Activated CD4-positive, alpha-beta T cell treated with anti-CD3 and anti-CD28 coated beads for 24 hours (primary cell): ENCODE measurements at regions not wholly inside any gene's neighbourhood (a gene's known extent, or its start where the extent isn't known, plus 50 kb on each side); places are given as distances from the start of the nearest gene placed in this dataset.

Experiments used
- DNase-seq, 2 donors: peaks; one replicate each; pipeline ENCODE4 v3.0.0-alpha.2; 2020; ENCODE audit warnings: low read depth in 2 of 2

DNA sequence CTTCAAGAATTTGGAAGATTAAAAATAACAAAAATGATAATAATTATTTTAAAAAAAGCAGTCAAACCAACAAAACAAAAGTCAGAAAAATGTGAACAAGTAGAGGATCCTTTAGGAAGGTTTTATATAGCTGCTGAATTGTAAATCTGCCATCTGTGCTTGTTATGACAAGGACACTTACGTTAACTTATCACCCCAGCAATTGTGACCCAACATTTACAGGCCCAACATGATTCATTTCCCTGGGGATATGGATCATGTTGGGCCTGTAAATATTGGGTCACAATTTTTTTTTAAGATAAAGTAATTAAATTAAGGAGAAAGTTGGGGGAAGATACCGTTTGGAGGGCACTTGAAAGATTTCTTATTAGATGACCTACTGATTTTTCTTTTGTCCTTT, 261.4 kb upstream of the HABP2 start:
- DNase-seq: no peak

DNA sequence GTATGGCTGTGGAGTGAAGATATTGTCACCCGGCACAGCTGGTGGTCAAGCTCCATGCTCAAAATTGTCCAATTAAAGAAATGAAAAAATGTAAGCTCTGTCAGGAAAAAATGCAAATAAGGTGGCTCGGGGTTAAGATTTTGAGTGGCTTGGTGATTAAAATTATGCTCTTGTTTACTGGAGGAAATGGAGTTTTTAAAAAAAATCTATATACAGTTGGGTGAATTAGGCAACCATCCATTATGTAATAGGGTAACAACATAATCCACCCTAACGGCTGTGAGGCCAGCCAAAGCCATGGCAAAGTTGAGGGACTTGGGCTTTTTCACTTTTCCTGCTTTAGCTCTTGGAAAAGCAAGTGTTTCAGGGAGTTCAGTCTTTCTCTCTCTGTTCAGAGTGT, 260.8 kb upstream of the HABP2 start:
- no peak for DNase-seq

DNA sequence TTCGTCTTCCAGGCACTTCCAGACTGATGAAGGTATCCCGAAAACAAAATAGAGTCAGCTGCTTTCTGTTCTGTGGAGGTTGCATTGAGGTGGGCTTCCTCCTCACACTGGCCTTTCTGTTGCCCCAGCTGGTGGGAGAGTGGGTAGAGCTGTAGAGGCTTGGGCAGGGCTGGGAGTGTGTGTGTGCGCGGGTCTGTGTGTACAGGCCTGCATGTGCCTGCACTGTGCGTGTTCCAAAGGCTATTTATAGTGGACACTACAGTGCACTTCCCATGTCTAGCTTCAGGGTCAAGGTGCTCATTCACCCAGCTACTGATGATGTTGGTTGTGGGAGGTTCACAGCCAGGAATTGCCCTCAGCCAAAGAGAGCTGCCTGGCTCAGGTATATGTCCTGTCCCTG, 260.1 kb upstream of the HABP2 start:
- no peak for DNase-seq

DNA sequence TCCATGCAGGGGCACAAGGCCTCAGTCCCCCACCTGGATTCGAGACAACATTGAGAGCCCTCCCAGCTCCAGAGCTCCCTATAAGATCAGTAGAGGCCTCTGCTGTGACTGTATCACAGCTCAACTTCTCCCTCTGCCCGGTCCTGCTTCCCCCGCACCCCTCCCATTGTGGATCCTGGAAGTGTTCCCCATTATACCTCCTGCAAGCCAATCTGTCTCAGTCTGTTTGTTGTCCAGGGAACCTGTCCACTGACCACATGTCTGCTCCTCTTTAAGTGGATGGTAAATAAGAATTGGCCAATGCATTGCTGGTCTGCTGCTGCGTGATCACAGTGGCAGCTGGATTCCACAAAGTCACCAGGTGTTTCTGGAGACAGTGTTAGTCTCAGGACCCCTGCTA, 259.7 kb upstream of the HABP2 start:
- DNase-seq: no peak

DNA sequence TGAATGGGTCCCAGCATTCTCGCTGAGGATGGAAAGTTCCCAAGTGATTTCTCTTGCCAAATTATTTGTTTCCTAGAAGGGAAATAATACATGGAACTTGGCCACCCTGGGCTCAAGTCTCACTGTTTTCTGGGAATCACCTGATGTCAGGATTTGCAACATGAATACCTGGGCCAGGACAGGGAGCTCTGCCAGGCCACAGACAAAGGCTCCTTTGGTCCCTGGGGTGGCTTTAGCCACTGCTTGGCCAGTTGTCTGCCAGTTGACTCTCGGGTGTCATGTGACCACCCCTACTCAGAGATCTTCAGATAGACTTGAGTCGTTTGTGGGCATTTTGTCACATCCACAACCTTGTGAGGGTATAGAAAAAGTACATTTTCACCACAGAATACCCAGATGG, 258.0 kb upstream of the HABP2 start:
- no peak for DNase-seq

DNA sequence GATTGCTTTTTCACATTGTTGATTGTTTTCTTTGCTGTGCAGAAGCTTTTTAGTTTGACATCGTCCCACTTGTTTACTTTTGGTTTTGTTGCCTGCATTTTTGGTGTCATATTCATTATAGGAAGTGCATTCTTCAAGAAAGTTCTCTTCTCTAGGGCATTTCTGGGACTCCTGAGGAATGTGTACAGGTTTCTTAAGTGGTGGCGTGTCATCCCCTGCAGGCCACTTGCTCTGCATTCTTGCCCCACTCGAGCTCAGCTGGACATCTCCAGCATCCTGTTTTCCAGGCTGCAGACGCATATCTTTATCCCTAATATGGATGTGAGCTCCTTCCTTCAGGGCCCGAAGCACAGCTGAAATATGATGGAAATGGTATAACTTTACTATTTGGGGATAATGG, 255.6 kb upstream of the HABP2 start:
- DNase-seq: no peak

DNA sequence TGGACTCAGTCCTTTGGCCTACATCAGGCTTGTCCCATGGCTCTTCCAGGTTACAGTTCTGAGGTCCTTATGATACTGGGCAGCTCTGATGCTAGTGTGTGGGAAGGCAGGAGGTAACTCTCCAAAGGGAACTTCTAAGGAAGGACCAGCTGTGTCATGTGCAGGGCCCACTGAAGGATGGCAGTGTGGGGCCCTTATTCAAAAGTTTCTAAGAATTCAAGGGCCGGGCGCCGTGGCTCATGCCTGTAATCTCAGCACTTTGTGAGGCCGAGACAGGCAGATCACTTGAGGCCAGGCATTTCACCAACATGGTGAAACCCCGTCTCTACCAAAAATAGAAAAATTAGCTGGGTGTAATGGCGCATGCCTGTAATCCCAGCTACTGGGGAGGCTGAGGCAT, 254.2 kb upstream of the HABP2 start:
- no peak for DNase-seq

DNA sequence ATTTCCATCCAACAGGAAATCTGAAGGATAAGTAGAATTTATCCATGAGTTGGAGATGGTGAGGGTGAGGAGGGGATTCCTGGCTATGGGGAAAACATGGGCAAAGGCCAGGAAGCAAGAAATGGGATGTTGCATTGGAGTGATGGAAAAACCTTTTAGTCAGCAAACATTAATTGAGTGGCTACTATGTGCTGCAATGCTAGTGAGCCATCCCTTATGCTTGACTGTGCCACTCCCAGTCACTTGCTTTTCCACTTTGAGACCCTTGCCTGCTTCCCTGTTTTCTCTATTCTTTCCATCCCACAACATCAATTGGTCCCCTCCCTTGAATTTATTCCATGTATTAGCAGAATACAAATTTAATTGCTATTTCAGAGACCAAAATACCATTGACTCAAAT, 252.7 kb upstream of the HABP2 start:
- DNase-seq: no peak

DNA sequence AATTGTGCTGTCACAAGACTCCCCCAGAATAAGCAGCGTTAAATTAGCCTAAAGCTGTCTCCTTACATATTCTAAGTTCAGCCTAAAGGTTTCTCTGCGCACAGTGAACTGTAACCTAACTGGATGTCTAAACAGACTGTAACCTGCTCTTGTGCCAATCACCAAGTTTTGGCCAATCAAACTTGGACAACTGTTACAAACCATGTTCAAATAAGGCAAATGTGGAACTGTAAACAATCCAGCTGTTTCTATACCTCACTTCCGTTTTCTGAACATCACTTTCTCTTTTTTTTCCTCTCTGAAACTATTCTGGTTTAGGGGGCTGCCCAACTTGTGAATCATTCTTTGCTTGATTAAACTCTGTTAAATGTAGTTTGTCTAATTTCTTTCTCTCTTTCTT, 252.2 kb upstream of the HABP2 start:
- no peak for DNase-seq

DNA sequence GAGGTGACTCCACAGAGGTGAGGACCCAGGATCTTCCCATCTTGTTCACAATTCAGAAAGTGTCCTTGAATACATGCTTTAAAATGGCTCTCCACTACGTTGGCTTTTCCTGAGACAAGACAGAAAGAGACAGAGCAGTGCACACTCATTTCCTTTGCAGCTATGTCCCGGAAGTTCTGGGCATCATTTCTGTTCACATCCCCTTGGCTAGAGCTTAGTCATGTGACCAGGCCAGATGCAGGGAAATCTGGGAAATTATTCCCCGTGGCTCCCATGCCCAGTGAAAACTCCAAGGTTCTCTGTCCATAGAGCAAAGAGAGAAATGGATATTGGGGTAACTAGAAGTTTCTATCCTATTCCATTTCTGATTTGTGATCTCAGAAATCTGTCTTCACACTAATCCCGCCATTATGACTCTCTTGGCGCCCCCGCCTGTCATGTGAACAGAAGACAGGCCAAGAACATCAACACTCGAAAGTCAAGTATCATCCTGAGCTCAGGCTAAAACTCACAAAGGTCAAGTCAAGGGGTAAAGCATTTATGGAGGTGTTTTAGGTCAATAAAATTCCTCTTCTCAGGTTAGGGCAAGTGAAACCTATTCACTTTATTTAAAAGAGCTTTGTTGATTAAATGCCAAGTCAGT, 251.4 kb upstream of the HABP2 start:
- DNase-seq: no peak

DNA sequence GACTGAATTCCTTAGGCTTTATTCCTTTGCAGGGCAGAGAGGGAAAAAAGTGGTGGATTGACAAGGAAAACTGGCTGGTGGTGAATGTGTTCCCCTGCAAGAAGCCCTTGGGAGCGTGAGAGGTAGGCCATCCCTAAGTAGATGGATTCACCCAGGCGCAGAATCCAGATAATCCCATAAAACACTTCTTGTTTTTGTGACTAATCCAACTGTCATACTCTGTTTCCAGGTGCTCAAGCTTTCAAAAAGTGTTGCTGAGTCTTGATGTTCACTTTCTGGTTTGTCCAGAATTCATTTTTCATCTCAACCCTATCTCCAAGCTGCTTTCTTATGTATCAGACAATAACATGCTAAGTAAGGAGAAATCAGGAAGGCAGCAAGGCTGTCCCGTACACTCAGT, 250.8 kb upstream of the HABP2 start:
- no peak for DNase-seq

DNA sequence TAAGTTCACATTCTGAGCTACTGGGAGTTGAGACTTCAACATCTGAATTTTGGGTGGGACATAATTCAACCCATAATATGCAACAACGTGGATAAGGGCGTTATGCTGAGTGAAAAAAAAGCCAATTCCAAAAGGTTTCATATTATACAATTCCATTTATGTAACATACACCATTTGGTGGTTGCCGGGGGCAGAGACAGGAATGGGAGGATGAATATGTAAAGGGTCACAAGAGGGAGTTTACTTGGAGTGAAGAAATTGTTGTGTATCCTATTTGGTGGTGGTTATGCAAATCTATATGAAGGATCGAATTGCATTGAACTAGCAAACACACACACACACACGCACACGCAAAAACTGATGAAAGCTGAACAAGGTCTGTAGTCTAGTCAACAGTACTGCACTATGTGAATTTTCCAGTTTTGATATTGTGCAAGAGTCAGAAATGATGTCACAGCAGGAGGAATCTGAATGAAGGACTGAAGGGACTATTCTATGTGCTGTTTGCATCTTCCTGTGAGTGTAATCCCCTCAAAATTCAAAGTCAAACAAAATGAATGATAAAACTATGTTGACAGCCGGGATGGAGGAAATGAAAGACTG, 249.2 kb upstream of the HABP2 start:
- DNase-seq: no peak

DNA sequence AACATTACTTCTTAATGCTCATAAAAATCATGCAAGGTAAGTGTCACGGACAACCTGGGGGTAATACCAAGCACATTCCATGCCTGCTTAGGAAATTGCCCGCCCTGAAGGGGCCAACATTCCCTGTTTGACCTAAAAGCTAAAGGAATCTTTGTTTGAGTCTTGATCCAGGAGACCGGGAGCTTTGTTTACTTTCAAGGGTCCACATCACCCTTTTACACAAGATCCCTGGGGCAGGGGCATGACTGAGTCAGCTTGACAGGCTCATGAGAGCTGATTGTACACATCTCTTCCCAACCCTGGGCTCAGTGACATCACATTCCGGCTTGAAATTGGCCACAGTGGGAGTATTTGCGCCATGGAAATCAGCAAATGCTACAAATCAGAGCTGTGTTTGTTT, 248.1 kb upstream of the HABP2 start:
- DNase-seq: no peak

DNA sequence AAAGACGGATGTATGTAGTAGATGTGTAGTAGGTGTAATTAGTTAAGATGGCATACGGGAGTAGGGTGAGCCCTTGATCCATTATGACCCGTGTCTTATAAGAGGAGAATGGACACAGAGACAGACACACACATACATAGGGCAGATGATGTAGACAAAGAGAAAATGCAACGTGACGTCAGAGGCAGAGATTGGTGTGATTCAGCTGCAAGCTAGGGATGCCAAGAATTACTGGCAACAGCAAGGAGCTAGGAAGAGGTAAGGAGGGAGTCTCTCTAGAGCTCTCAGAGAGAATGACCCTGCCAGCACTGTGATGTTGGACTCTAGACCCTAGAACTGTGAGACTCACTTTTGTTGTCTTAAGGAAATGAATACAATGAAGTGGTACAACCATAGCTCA, 247.0 kb upstream of the HABP2 start:
- no peak for DNase-seq

DNA sequence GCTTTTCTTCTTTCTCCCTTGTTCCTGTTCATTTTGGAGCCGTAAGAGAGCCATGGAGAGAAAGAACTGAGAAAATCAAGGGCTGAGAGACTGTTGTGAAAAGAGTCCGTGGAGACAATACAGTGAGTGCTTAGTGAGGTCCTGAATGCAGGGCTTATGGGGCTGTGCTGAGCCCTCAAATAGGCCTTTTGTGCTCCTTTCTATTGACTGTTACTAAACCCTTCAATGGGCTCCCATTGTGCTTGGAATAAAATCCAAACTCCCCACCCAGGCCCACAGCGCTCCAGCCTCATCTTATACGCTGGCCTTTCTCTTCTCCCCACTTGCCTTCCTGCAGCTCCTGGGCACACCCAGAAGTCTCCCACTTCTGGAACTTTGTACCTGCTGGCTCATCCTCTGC, 243.1 kb upstream of the HABP2 start:
- DNase-seq: no peak

DNA sequence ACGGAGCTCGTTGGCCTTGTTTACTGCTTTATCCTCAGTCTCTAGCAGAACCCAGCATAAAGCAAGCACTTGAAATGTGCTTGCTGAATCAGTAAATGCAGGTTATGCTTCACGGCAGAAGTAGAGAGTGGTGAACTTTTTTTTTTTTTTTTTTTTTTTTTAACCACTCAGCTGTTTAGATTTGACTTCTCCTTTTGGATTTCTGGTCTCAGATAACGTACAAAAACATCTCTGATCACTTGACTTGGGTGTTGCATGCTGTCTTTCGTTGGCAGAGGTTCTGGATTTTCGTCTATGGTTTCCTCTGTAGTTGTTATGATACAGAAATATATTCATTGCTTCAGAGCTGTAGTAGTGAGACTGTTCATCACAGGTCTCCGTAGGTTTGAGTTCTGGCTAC, 242.5 kb upstream of the HABP2 start:
- no peak for DNase-seq

DNA sequence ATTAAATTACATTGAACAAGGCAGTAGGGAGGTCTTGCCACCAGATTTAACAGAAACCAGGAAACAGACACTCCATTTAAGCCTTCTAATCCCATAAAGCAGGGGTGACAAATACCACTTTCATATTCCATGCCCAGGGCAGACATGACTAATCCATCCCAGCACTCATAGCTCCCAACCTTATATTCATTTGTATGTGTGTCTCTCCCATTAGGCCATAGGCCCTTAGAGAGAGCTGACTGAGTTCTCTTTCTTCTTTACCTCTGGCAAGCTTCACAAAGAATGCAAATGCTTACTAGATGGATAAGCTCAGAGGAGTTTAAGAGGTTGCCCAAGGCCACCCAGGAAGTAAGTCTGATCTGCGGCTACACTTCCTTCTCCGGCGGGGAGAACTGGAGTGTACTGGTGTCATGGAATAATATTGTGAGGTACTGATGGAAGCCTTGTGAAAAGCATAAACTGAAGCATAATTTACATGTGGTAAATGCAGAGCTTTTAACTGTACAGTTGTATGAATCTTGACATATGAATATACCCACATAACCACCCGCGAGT, 239.7 kb upstream of the HABP2 start:
- DNase-seq: no peak

DNA sequence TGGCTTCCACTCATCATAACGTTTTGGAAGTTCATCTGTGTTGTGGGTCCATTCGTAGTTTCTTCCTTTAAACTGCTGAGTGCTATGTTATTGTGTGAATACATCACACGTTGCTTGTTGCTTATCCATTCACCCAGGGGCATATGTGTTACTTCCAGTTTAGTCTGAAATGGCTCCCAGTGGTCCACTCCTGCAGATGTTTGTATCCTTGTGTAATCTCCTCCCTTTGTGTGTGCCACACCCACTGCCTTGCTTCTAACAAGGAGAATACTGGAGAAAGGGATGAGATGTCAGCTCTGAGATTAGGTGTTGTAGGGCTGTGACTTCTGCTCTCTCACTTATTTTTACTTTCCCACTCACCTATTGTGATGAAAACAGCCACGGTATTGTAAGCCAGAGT, 239.1 kb upstream of the HABP2 start:
- DNase-seq: no peak

DNA sequence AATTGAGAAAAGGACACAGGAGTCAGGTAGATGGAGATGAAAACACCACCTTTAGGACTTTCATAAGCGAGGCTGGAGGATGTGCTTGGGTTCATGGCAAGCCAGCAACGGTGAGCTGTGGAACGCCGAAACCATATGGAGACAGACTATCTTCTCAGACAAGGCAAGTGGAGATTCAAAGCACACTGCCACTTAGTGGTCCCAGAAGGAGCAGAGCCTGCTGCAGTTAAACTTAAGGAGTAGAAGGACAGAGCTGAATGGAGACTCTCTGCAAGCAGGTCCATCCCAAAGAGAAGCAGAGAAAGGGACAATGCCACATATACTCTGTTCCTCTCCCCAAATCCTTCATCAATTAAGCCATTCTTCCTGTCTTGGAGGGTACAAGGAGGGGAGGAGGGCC, 236.3 kb upstream of the HABP2 start:
- no peak for DNase-seq

DNA sequence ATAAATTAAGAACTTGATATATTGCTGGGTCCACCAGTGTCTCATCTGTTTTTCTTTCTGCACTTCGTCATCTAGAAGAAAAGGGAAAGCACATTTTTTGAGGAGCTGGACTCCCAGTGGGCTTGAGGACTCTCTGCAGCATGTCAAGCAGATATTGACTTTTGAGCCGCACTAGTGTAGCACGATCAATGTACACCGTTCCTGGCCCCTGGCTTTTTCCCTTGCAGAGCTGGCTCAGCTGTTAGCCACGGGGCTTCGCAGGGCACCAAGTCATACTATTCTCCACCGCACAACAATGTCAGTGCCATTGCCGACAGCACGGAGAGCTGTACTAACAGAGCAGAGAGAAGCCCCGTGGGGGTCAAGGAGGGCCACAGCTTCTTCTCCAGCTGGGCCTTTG, 235.4 kb upstream of the HABP2 start:
- DNase-seq: no peak

DNA sequence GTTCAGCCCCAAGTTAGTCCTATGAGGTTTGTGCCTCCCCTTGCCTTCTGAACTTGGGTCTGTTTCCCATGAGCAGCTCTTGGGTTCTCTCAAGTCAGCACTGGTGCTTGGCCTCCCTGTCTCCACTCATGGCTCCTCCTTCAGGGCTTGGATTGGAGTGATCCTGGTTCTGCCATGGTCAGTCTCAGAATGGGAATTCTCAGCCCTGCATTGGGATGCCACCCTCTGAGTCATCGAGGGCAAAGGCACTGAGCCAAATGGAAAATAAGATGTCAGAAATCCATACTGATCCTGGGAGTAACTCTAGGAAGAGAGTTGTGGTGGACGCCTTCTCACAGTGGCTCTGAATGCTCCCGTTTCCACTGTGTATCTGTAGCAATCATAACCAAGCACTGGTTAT, 233.4 kb upstream of the HABP2 start:
- DNase-seq: no peak

DNA sequence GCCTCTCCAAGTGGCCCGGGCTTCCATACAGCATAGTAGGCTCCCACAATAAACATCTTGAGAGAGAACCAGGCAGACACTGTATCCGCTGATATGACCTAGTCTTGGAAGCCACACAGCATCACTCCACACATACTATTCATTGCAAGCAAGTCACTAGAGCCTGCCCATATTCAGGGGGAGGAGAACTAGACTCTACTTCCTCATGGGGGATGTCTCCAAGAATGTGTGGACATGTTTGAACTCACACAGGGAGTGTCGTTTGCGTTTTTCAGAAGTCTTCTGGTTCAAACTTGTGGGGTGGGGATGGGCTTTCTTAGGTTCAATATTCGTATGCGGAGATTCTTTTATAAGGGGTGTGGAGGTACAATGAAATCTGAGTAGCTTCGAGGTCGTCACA, 232.6 kb upstream of the HABP2 start:
- no peak for DNase-seq

DNA sequence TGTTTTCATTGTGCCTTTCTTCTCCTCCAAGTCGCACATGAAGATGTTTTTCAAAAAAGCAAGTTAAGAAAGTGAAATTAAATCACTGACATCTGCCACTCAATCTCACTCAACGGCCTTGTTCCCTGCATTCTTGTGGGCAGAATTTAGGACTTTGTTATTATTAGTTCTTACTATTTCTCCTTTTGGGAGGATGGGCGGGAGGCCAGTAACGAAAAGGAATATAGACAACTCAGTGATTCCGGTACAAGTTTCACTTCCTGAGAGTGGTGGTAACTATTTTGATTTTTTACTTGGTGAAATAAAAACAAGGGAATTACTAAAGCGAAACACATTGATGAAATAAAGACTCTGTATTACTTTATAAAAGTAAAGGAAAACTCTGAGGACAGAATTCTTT, 231.9 kb upstream of the HABP2 start:
- DNase-seq: no peak

DNA sequence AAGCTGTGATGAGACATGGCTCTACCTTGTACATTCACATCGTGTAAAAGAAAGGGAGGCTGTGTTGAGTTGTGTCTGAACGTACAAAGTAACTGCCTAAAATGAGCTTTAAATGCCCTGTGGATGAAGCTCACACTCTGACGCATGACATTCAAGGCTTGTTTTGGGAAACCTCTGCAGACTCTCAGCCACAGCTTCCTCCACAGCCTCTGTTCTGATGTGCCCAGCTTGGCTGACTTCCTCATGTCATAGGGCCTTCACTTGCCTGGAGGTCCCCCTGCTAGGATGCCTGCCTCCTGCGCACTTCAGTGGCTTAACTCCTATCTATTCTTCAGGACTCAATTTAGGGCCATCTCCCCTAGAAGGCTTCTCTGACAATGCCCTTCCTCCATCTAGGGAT, 230.0 kb upstream of the HABP2 start:
- DNase-seq: no peak
